Transverse colon (tissue), 4 donors: ENCODE measurements at regions not wholly inside any gene's neighbourhood (a gene's known extent, or its start where the extent isn't known, plus 50 kb on each side); places are given as distances from the start of the nearest gene placed in this dataset.

Experiments used
- CTCF ChIP-seq, 5 experiments: fragments of 200-600 bp in 3 of 5; fragments of 450-650 bp in 2 of 5; sonication (generic) in 3 of 5; IDR thresholded peaks; 1 replicate in 2 of 5; 2 replicates in 3 of 5; pipeline ENCODE4 v1.5.1; 2016 to 2017; ENCODE audit warnings: antibody characterized with exemption in 5 of 5, inconsistent platforms in 3 of 5, mild to moderate bottlenecking in 2 of 5, moderate library complexity in 1 of 5
- EP300 ChIP-seq: sonication (generic); formaldehyde crosslinking; IDR thresholded peaks from one replicate; pipeline ENCODE4 v1.6.1; 2017; ENCODE audit warnings: antibody characterized with exemption, low read depth
- POLR2A ChIP-seq: fragments of 450-650 bp; IDR thresholded peaks from one replicate; pipeline ENCODE4 v1.6.1; 2016; ENCODE audit warnings: antibody characterized with exemption, mild to moderate bottlenecking, moderate library complexity
- POLR2AphosphoS5 ChIP-seq, 3 donors: sonication (generic); formaldehyde crosslinking; IDR thresholded peaks; one replicate each; pipeline ENCODE4 v1.6.1; 2016; ENCODE audit warnings: antibody characterized with exemption in 3 of 3

GRCh38 chr12:41888285-41888684 lies 256.4 kb downstream of the GXYLT1 start:
- TF ChIP-seq CTCF (IDR thresholded peaks at IDR 0.05) (no peak), EP300 (no peak), POLR2A (no peak), POLR2AphosphoS5 (IDR thresholded peaks at IDR 0.05) (no peak)
